SK-N-MC (cell line): ENCODE measurements at regions not wholly inside any gene's neighbourhood (a gene's known extent, or its start where the extent isn't known, plus 50 kb on each side); places are given as distances from the start of the nearest gene placed in this dataset.
"Not testable (repeated sequence)": the region's sequence is repeated elsewhere in the genome, so short reads cannot be mapped to it uniquely, and the experiment has no call there.

Experiments used
- DNase-seq: peaks from one replicate; pipeline ENCODE4 v3.0.0-alpha.2; 2011; ENCODE audit warnings: low read depth, low spot score
- H3K27ac ChIP-seq: fragments of 200-600 bp; sonication (generic); 2 replicates; pipeline ENCODE4 v1.5.1; 2016; ENCODE audit warnings: mixed run types
- H3K36me3 ChIP-seq: fragments of 200-600 bp; sonication (generic); 2 replicates; pipeline ENCODE4 v1.6.1; 2017; ENCODE audit warnings: antibody characterized with exemption, low read length, mixed read lengths; ENCODE audit not compliant: insufficient read depth
- H3K4me3 ChIP-seq: fragments of 200-600 bp; sonication (generic); 2 replicates; pipeline ENCODE4 v1.5.1; 2016
- H3K9ac ChIP-seq: fragments of 200-600 bp; sonication (generic); 2 replicates; pipeline ENCODE4 v1.8.0; 2017; ENCODE audit warnings: mixed run types, mixed read lengths; ENCODE audit not compliant: insufficient read length
- H3K9me3 ChIP-seq: fragments of 200-600 bp; sonication (generic); 2 replicates; pipeline ENCODE4 v1.6.1; 2017; ENCODE audit warnings: low read depth, mild to moderate bottlenecking, antibody characterized with exemption, low read length, moderate library complexity, mixed read lengths
- EZH2 ChIP-seq: fragments of 200-600 bp; sonication (generic); IDR thresholded peaks from one replicate; pipeline ENCODE4 v1.6.1; 2017; ENCODE audit warnings: antibody characterized with exemption
- FOXP2 ChIP-seq: optimal IDR thresholded peaks from 2 replicates; pipeline ENCODE3; 2011; ENCODE audit warnings: mild to moderate bottlenecking, moderate library complexity; ENCODE audit not compliant: insufficient read depth; ENCODE audit errors: extremely low read length, control extremely low read depth
- POLR2AphosphoS5 ChIP-seq: IDR thresholded peaks from 2 replicates; pipeline ENCODE4 v1.6.1; 2012; ENCODE audit warnings: mild to moderate bottlenecking, low read depth, low read length, borderline replicate concordance

GRCh38 chr18:4789506-4789905 lies 334.4 kb upstream of the DLGAP1 start:
- TF ChIP-seq EZH2 = no peak
- no peak for TF ChIP-seq FOXP2
- TF ChIP-seq POLR2AphosphoS5 = no peak
- Histone ChIP-seq H3K4me3 (no peak overlapping the region), H3K9ac (no peak overlapping the region), H3K9me3 (no peaks in the 10 kb centered on the region), H3K36me3 (no peaks in the 10 kb centered on the region), H3K27ac (no peak overlapping the region)
- DNase-seq = no peak

- TF ChIP-seq POLR2AphosphoS5 (no peak), EZH2 (no peak), FOXP2 (no peak)
- no peak for DNase-seq
- Histone ChIP-seq H3K4me3 (no peak overlapping the region), H3K36me3 (no peaks in the 10 kb centered on the region), H3K9ac (no peak overlapping the region), H3K9me3 (no peaks in the 10 kb centered on the region), H3K27ac (no peak overlapping the region)
These were observed 326.8 kb upstream of the DLGAP1 start for GRCh38 chr18:4781873-4782272.

GRCh38 chr18:4765401-4765800 lies 310.3 kb upstream of the DLGAP1 start:
- Histone ChIP-seq H3K27ac (no peak overlapping the region), H3K9me3 (no peaks in the 10 kb centered on the region), H3K9ac (no peak overlapping the region), H3K36me3 (no peaks in the 10 kb centered on the region), H3K4me3 (no peak overlapping the region)
- no peak for TF ChIP-seq POLR2AphosphoS5
- no peak for TF ChIP-seq FOXP2
- no peak for TF ChIP-seq EZH2
- no peak for DNase-seq

- Histone ChIP-seq H3K9ac (no peak overlapping the region), H3K4me3 (no peak overlapping the region), H3K9me3 (no peaks in the 10 kb centered on the region), H3K27ac (no peak overlapping the region), H3K36me3 (no peaks in the 10 kb centered on the region)
- DNase-seq = no peak
- no peak for TF ChIP-seq POLR2AphosphoS5
- TF ChIP-seq FOXP2 = no peak
- TF ChIP-seq EZH2 = no peak
These were observed 307.2 kb upstream of the DLGAP1 start for GRCh38 chr18:4762330-4762729.

- DNase-seq = no peak
- Histone ChIP-seq H3K9ac (no peak overlapping the region), H3K4me3 (no peak overlapping the region), H3K9me3 (no peaks in the 10 kb centered on the region), H3K27ac (no peak overlapping the region), H3K36me3 (no peaks in the 10 kb centered on the region)
- TF ChIP-seq EZH2 = no peak
- no peak for TF ChIP-seq POLR2AphosphoS5
- TF ChIP-seq FOXP2 = no peak
These were observed 303.9 kb upstream of the DLGAP1 start for GRCh38 chr18:4758980-4759379.

GRCh38 chr18:4755848-4756247 lies 300.7 kb upstream of the DLGAP1 start:
- DNase-seq = no peak
- TF ChIP-seq EZH2 = no peak
- TF ChIP-seq FOXP2 = no peak
- TF ChIP-seq POLR2AphosphoS5 = no peak
- Histone ChIP-seq H3K4me3 (no peak overlapping the region), H3K9me3 (no peaks in the 10 kb centered on the region), H3K36me3 (no peaks in the 10 kb centered on the region), H3K27ac (no peak overlapping the region), H3K9ac (no peak overlapping the region)

GRCh38 chr18:4753151-4753550 lies 298.0 kb upstream of the DLGAP1 start:
- DNase-seq, H3K36me3 ChIP-seq, H3K9me3 ChIP-seq, H3K9ac ChIP-seq, H3K4me3 ChIP-seq, H3K27ac ChIP-seq: not testable (repeated sequence)

GRCh38 chr18:4751523-4751922 lies 296.4 kb upstream of the DLGAP1 start:
- DNase-seq = no peak
- Histone ChIP-seq H3K9me3 (no peaks in the 10 kb centered on the region), H3K4me3 (no peak overlapping the region), H3K27ac (no peak overlapping the region), H3K36me3 (no peaks in the 10 kb centered on the region), H3K9ac (no peak overlapping the region)
- TF ChIP-seq FOXP2 (no peak), EZH2 (no peak), POLR2AphosphoS5 (no peak)

GRCh38 chr18:4750393-4751346 lies 295.6 kb upstream of the DLGAP1 start:
- H3K9me3 ChIP-seq = no peaks in the 10 kb centered on the region
- no peak overlapping the region for H3K27ac ChIP-seq
- H3K4me3 ChIP-seq = no peak overlapping the region
- H3K36me3 ChIP-seq = no peaks in the 10 kb centered on the region
- no peak for DNase-seq
- no peak overlapping the region for H3K9ac ChIP-seq
- TF ChIP-seq EZH2 (no peak), FOXP2 (no peak), POLR2AphosphoS5 (no peak)
